ENCODE measurements at regions not wholly inside any gene's neighbourhood (a gene's known extent, or its start where the extent isn't known, plus 50 kb on each side); places are given as distances from the start of the nearest gene placed in this dataset.

DNA sequence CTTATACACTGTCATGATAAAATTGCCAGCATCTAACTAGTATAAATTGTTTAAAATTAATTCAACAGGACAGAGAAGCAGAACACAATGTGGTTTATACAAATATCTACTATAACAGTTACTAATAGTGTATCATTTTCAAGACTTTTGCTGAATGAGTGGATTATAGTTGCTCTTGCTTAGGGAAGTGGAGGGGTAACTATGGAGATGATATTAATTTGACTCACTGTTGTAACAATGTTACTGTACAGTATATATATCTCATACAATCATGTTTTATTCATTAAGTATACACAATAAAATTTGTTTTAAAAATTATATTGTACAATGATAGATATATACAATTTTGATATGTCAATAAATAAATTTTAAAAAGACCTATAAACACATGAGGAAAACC is 119.1 kb downstream of the ZPLD1 start:
- Histone ChIP-seq H3K4me3 (ENCODE audit: control insufficient read depth in 2 of 3, extremely low read depth in 1 of 3, insufficient read depth in 2 of 3, low read depth in 1 of 3, low read length in 3 of 3) (no peak overlapping the region), H3K4me2 (ENCODE audit: control insufficient read depth, extremely low read depth, insufficient read depth, low read depth, low read length) (no peak overlapping the region), H3K9me3 (ENCODE audit: control insufficient read depth, low read depth, low read length) (no peaks in the 10 kb centered on the region), H3K9ac (ENCODE audit: control insufficient read depth, extremely low read depth, insufficient read depth, low read length) (no peak overlapping the region), H3K36me3 (ENCODE audit: control insufficient read depth in 2 of 2, extremely low read depth in 1 of 2, insufficient read depth in 2 of 2, low read length in 2 of 2) (no peaks in the 10 kb centered on the region), H2AFZ (ENCODE audit: control insufficient read depth, low read length) (no peak overlapping the region), H3K4me1 (ENCODE audit: control insufficient read depth, extremely low read depth, insufficient read depth, low read length) (no peaks in the 10 kb centered on the region), H4K20me1 (ENCODE audit: control insufficient read depth, extremely low read depth, insufficient read depth, low read length) (no peaks in the 10 kb centered on the region), H3K27me3 (ENCODE audit: control insufficient read depth, extremely low read depth, insufficient read depth, low read length) (no peaks in the 10 kb centered on the region), H3K79me2 (ENCODE audit: control insufficient read depth, insufficient read depth, low read length) (no peaks in the 10 kb centered on the region), H3K27ac (ENCODE audit: control insufficient read depth, insufficient read depth, low read length) (no peak overlapping the region), H3K9me1 (ENCODE audit: control insufficient read depth, extremely low read depth, insufficient read depth, low read length) (no peaks in the 10 kb centered on the region)
- FAIRE-seq (no peak), DNase-seq (ENCODE audit: low read depth, low spot score) (no peak)
- dilution Hi-C loops (cut with MboI; ENCODE audit: extremely low pct_ligation_motif_present, low sequenced_read_pairs): no loop called here
- TF ChIP-seq, protein P1, sequence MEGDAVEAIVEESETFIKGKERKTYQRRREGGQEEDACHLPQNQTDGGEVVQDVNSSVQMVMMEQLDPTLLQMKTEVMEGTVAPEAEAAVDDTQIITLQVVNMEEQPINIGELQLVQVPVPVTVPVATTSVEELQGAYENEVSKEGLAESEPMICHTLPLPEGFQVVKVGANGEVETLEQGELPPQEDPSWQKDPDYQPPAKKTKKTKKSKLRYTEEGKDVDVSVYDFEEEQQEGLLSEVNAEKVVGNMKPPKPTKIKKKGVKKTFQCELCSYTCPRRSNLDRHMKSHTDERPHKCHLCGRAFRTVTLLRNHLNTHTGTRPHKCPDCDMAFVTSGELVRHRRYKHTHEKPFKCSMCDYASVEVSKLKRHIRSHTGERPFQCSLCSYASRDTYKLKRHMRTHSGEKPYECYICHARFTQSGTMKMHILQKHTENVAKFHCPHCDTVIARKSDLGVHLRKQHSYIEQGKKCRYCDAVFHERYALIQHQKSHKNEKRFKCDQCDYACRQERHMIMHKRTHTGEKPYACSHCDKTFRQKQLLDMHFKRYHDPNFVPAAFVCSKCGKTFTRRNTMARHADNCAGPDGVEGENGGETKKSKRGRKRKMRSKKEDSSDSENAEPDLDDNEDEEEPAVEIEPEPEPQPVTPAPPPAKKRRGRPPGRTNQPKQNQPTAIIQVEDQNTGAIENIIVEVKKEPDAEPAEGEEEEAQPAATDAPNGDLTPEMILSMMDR (optimal IDR thresholded peaks at IDR 0.05 in 1 of 3, IDR thresholded peaks at IDR 0.05 in 1 of 3, conservative IDR thresholded peaks at IDR 0.05 in 1 of 3; ENCODE audit: extremely low read depth in 1 of 3, insufficient read depth in 2 of 3, low read length in 3 of 3): no peak
- no peak for TF ChIP-seq EZH2 (IDR thresholded peaks at IDR 0.05; ENCODE audit: low read length)

DNA sequence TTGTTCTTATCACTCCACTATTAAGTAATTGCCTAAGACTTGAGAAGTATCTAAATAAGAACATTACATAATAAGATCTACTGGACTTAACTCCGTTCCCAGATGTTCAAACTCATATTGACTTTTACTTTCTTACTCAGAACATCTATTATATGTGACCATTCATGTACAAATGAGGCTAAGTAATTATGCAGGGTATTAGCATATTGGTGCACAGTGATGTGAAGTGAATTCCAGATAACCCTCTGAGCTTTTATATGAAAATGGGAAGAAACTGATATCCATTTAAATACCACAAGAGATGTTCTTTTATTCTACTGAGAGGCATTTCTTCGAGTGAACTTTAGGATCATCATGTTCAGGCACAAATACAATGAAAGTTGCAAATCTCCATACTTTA is 135.7 kb downstream of the ZPLD1 start:
- TF ChIP-seq, protein P1 (optimal IDR thresholded peaks at IDR 0.05 in 1 of 3, IDR thresholded peaks at IDR 0.05 in 1 of 3, conservative IDR thresholded peaks at IDR 0.05 in 1 of 3; ENCODE audit: extremely low read depth in 1 of 3, insufficient read depth in 2 of 3, low read length in 3 of 3): no peak
- no peak for TF ChIP-seq EZH2 (IDR thresholded peaks at IDR 0.05; ENCODE audit: low read length)
- peaks cover 4% of the 10 kb centered on the region for H3K27me3 ChIP-seq (ENCODE audit: control insufficient read depth, extremely low read depth, insufficient read depth, low read length)
- no peak overlapping the region for H3K27ac ChIP-seq (ENCODE audit: control insufficient read depth, insufficient read depth, low read length)
- H3K36me3 ChIP-seq (ENCODE audit: control insufficient read depth in 2 of 2, extremely low read depth in 1 of 2, insufficient read depth in 2 of 2, low read length in 2 of 2): no peaks in the 10 kb centered on the region
- no peak overlapping the region for H3K9ac ChIP-seq (ENCODE audit: control insufficient read depth, extremely low read depth, insufficient read depth, low read length)
- no peaks in the 10 kb centered on the region for H3K9me1 ChIP-seq (ENCODE audit: control insufficient read depth, extremely low read depth, insufficient read depth, low read length)
- no peaks in the 10 kb centered on the region for H3K9me3 ChIP-seq (ENCODE audit: control insufficient read depth, low read depth, low read length)
- no peaks in the 10 kb centered on the region for H4K20me1 ChIP-seq (ENCODE audit: control insufficient read depth, extremely low read depth, insufficient read depth, low read length)
- no peaks in the 10 kb centered on the region for H3K79me2 ChIP-seq (ENCODE audit: control insufficient read depth, insufficient read depth, low read length)
- FAIRE-seq (no peak), DNase-seq (ENCODE audit: low read depth, low spot score) (no peak)
- no peaks in the 10 kb centered on the region for H3K4me1 ChIP-seq (ENCODE audit: control insufficient read depth, extremely low read depth, insufficient read depth, low read length)
- no peak overlapping the region for H3K4me3 ChIP-seq (ENCODE audit: control insufficient read depth in 2 of 3, extremely low read depth in 1 of 3, insufficient read depth in 2 of 3, low read depth in 1 of 3, low read length in 3 of 3)
- H3K4me2 ChIP-seq (ENCODE audit: control insufficient read depth, extremely low read depth, insufficient read depth, low read depth, low read length): no peak overlapping the region
- dilution Hi-C loops (cut with MboI; ENCODE audit: extremely low pct_ligation_motif_present, low sequenced_read_pairs): no loop called here
- no peak overlapping the region for H2AFZ ChIP-seq (ENCODE audit: control insufficient read depth, low read length)
